ENCODE measurements at regions not wholly inside any gene's neighbourhood (a gene's known extent, or its start where the extent isn't known, plus 50 kb on each side); places are given as distances from the start of the nearest gene placed in this dataset.
"Not testable (repeated sequence)": the region's sequence is repeated elsewhere in the genome, so short reads cannot be mapped to it uniquely, and the experiment has no call there.

DNA sequence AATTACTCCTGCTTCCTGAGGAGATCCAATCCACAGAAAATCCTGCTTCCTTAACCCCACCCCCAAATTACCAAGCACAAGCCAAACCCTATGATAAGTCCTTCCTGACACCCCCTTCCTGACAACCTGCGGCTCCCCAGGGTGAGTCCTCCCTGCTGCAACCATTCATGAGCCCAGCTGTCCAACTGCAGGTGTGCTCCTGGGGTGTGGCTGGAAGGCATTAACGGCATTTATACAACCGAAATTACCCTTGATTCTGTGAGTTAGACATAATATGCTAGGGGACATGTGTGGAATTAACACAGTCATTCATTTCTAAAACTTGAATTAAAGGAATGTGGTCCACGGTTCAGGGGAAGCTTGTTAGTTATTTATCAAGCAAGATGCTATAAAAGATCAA, 119.0 kb upstream of the ALKAL2 start:
- in situ Hi-C loops (cut with HindIII; ENCODE audit: low sequenced_read_pairs): loop anchor here (5.0 kb wide), 2 partner anchors 35 to 75 kb away; no protein-coding TSS in a partner anchor

DNA sequence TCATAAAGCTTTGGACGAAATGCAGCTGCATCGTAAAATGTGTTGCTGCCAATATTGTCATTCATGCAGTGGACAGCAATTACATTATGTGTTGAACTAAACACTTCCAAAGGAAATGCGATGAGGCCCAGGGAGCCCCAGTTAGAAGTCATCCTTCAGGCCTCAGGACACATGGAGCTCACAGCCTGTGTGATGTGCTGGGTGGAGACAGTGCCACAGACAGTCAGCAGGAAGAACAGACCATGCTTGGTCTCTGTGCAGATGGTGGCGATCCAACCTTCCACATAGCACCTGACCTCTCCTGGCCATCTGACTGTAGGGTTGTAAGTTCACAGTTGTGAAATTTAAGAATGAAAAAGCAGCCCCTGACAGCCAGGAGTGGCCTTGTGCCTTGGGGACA, 118.3 kb upstream of the ALKAL2 start:
- in situ Hi-C loops (cut with HindIII; ENCODE audit: low sequenced_read_pairs): loop anchor here (5.0 kb wide), 2 partner anchors 34 to 74 kb away; no protein-coding TSS in a partner anchor

GRCh38 chr2:404581-404980, 116.7 kb upstream of the ALKAL2 start:
- in situ Hi-C loops (cut with HindIII; ENCODE audit: low sequenced_read_pairs): no loop called here

- in situ Hi-C loops (cut with HindIII; ENCODE audit: low sequenced_read_pairs): no loop called here
These were observed 115.8 kb upstream of the ALKAL2 start for GRCh38 chr2:403682-404081.

DNA sequence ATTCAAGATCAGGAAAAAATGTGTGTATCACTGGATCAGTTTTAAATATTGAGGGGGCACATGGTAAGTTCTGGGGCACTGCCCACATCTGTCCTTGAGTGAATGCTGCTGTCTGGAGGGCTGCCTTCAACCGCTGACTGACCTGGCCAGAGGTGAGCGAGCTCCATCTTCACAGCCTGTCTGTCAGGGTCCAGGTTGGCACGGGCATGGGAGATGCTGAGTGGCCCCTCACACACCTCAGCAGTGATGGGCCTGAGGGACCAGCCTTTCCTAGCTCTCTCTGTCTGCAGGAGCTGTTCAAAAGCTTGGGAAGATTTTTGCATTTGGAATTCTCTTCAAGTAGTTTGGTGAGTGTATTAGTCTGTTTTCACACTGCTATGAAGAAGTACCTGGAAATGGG, 114.8 kb upstream of the ALKAL2 start:
- in situ Hi-C loops (cut with HindIII; ENCODE audit: low sequenced_read_pairs): no loop called here

GRCh38 chr2:402206-402605, 114.3 kb upstream of the ALKAL2 start:
- in situ Hi-C loops (cut with HindIII; ENCODE audit: low sequenced_read_pairs): no loop called here

DNA sequence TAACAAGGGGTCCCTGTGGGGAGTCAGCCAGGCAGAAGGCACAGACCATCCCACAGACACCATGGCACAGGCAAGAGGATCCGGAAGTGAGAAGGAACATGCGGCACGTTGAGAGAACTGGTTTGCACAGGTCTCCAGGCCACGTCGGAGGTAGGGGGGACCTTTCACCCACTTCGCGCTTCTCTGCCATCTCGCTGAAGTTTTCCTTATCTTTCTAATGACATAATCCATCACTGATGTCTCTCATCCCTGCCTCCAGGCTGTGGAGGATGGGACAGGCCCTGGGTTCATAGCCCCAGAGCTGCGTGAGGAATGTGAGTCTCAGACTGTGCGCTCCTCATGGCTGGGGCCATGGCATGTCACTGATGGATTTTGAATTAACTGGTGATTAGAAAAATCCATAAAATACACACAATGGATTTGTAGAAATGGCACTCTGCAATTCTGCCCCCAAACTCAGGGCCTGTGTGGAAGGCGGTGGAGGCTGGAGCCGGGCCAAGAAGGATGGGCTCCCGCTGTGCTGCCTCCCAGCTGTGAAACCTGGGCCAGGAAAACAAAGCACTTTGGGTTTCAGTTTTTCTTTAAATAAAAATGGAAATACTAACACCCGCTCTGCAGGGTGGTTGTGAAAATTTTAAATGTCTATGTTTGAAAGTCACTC, 113.3 kb upstream of the ALKAL2 start:
- in situ Hi-C loops (cut with HindIII; ENCODE audit: low sequenced_read_pairs): no loop called here

- in situ Hi-C loops (cut with HindIII; ENCODE audit: low sequenced_read_pairs): no loop called here
These were observed 110.0 kb upstream of the ALKAL2 start for GRCh38 chr2:397926-398325.

DNA sequence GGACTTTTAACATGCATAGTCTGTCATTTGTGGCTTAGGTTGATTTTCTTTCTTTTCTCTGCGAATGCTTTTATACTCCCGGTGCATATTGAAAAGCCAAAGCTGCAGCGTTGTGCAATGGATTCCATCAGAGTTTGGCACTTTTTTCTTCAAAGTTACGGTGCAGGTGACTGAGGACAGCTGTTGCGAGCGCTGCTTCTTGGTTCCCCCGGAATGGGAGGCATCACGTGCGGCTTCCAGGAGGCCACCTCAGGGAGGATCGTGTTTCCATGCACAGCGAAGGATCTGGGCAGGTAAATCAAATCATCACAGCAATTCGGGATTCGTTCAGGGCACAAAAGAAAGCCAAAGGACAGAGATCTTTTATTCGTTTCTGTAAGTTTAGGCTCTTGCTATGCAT, 109.6 kb upstream of the ALKAL2 start:
- in situ Hi-C loops (cut with HindIII; ENCODE audit: low sequenced_read_pairs): no loop called here

- in situ Hi-C loops (cut with HindIII; ENCODE audit: low sequenced_read_pairs): no loop called here
These were observed 109.0 kb upstream of the ALKAL2 start for GRCh38 chr2:396903-397302.

DNA sequence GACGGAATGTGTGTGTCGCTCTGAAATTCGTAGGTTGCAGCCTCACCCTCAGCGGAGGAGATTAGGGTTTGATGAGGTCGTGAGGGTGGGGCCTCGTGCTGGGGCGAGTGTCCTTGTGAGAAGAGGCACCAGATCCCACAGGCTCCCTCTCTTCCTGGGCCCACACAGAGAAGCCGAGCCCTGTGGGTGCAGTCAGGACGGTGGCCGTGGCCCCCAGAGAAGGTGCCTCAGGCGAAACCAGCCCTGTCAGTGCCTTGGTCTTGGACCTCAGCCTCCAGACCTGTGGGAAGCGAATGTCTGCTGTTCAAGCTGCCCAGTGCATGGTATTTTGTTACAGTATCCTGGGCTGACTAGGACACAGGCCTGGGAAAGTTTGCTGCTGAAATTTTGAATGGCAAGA, 108.0 kb upstream of the ALKAL2 start:
- in situ Hi-C loops (cut with HindIII; ENCODE audit: low sequenced_read_pairs): no loop called here

- in situ Hi-C loops (cut with HindIII; ENCODE audit: low sequenced_read_pairs): no loop called here
These were observed 106.1 kb upstream of the ALKAL2 start for GRCh38 chr2:393711-394696.

GRCh38 chr2:392926-393280, 105.0 kb upstream of the ALKAL2 start:
- in situ Hi-C loops (cut with HindIII; ENCODE audit: low sequenced_read_pairs): no loop called here

- in situ Hi-C loops (cut with HindIII; ENCODE audit: low sequenced_read_pairs): no loop called here
These were observed 104.5 kb upstream of the ALKAL2 start for GRCh38 chr2:392181-392925.

DNA sequence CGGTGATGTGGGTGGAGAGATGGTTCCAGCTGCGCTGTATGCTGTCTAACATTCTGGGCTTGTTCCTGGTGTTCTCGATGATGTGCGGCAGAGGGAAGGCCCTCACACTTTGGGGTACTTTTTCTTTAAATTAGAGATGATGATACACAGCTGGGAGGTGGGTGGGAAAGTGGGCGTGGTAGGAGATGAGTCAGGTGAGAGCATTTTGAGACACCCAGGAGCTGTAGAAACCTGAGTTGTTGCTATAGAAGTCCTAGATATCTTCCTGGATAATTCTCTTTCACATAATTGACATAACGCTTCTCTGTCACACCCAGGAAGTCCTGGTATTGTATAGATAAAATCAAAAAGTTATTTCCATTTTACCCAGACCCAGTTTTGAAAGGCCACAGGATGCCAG, 103.8 kb upstream of the ALKAL2 start:
- in situ Hi-C loops (cut with HindIII; ENCODE audit: low sequenced_read_pairs): no loop called here

GRCh38 chr2:390959-391358, 103.1 kb upstream of the ALKAL2 start:
- in situ Hi-C loops (cut with HindIII; ENCODE audit: low sequenced_read_pairs): no loop called here

DNA sequence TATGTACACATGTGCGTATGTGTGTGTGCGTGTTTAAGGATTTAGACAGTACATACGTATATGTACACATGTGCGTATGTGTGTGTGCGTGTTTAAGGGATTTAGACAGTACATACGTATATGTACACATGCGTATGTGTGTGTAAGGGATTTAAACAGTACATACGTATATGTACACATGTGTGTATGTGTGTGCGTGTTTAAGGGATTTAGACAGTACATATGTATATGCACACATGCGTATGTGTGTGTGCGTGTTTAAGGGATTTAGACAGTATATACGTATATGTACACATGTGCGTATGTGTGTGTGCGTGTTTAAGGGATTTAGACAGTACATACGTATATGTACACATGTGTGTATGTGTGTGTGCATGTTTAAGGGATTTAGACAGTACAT, 102.1 kb upstream of the ALKAL2 start:
- in situ Hi-C loops (cut with HindIII; ENCODE audit: low sequenced_read_pairs): not testable (repeated sequence)

DNA sequence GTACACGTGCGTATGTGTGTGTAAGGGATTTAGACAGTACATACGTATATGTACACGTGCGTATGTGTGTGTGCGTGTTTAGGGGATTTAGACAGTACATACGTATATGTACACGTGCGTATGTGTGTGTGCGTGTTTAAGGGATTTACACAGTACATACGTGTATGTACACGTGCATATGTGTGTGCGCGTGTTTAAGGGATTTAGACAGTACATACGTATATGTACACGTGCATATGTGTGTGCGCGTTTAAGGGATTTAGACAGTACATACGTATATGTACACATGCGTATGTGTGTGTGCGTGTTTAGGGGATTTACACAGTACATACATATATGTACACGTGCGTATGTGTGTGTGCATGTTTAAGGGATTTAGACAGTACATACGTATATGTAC, 100.9 kb upstream of the ALKAL2 start:
- in situ Hi-C loops (cut with HindIII; ENCODE audit: low sequenced_read_pairs): not testable (repeated sequence)

GRCh38 chr2:387980-388421, 100.1 kb upstream of the ALKAL2 start:
- in situ Hi-C loops (cut with HindIII; ENCODE audit: low sequenced_read_pairs): no loop called here

- in situ Hi-C loops (cut with HindIII; ENCODE audit: low sequenced_read_pairs): no loop called here
These were observed 98.7 kb upstream of the ALKAL2 start for GRCh38 chr2:386406-387103.

DNA sequence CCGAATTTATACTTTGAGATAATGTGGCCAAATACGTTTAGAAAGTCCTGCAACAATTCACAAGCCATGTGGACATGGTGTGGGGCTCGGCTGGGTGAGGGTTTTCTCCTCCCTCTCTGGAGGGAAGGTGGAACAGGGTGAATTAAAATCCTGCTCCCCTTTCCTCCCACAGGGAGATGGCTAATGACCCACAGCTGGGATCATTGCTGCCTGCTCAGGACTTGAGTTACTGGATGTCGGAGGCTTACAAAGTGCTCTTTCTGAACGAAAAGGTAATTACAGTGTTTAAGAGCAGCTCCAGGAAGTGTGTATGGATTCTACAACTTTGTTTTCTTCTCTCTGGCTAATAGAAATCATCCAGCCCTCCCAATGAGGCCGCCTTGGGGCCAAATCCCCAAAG, 97.9 kb upstream of the ALKAL2 start:
- in situ Hi-C loops (cut with HindIII; ENCODE audit: low sequenced_read_pairs): no loop called here
